ENCODE measurements at regions not wholly inside any gene's neighbourhood (a gene's known extent, or its start where the extent isn't known, plus 50 kb on each side); places are given as distances from the start of the nearest gene placed in this dataset.

DNA sequence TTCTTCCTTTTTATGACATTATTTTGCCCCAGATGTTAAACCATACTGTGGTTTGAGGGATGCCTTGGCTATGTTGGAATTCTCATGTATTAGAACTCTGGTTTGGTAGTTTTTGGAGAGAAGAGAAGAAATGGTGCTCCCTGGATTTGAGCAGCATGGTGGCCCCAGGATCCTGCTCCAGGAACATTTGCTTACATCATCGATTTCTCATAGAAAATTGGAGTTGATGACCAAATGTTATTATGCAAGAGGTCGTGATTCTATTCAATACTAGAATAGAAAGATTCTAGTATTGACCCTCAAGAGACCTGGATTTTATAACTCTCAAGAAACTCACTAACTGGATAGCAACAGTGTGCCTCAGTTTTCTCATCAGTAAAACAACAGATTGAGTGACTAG lies 77.5 kb upstream of the GNAQ start:
- TF ChIP-seq TCF7 (IDR thresholded peaks at IDR 0.05; ENCODE audit: borderline replicate concordance) (no peak), BACH1 (IDR thresholded peaks at IDR 0.05; ENCODE audit: borderline replicate concordance) (no peak), EP300 (IDR thresholded peaks at IDR 0.05; ENCODE audit: borderline replicate concordance in 1 of 2, control insufficient read depth in 1 of 2, low read depth in 2 of 2, low read length in 2 of 2) (no peak), STAT1 (conservative IDR thresholded peaks at IDR 0.05) (no peak)
- TF ChIP-seq, protein P1, sequence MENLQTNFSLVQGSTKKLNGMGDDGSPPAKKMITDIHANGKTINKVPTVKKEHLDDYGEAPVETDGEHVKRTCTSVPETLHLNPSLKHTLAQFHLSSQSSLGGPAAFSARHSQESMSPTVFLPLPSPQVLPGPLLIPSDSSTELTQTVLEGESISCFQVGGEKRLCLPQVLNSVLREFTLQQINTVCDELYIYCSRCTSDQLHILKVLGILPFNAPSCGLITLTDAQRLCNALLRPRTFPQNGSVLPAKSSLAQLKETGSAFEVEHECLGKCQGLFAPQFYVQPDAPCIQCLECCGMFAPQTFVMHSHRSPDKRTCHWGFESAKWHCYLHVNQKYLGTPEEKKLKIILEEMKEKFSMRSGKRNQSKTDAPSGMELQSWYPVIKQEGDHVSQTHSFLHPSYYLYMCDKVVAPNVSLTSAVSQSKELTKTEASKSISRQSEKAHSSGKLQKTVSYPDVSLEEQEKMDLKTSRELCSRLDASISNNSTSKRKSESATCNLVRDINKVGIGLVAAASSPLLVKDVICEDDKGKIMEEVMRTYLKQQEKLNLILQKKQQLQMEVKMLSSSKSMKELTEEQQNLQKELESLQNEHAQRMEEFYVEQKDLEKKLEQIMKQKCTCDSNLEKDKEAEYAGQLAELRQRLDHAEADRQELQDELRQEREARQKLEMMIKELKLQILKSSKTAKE (IDR thresholded peaks at IDR 0.05; ENCODE audit: low read depth, poor library complexity, severe bottlenecking): no peak
- TF ChIP-seq, protein P2, sequence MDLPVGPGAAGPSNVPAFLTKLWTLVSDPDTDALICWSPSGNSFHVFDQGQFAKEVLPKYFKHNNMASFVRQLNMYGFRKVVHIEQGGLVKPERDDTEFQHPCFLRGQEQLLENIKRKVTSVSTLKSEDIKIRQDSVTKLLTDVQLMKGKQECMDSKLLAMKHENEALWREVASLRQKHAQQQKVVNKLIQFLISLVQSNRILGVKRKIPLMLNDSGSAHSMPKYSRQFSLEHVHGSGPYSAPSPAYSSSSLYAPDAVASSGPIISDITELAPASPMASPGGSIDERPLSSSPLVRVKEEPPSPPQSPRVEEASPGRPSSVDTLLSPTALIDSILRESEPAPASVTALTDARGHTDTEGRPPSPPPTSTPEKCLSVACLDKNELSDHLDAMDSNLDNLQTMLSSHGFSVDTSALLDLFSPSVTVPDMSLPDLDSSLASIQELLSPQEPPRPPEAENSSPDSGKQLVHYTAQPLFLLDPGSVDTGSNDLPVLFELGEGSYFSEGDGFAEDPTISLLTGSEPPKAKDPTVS (IDR thresholded peaks at IDR 0.05; ENCODE audit: low read depth, low read length): no peak
- TF ChIP-seq, protein P3, sequence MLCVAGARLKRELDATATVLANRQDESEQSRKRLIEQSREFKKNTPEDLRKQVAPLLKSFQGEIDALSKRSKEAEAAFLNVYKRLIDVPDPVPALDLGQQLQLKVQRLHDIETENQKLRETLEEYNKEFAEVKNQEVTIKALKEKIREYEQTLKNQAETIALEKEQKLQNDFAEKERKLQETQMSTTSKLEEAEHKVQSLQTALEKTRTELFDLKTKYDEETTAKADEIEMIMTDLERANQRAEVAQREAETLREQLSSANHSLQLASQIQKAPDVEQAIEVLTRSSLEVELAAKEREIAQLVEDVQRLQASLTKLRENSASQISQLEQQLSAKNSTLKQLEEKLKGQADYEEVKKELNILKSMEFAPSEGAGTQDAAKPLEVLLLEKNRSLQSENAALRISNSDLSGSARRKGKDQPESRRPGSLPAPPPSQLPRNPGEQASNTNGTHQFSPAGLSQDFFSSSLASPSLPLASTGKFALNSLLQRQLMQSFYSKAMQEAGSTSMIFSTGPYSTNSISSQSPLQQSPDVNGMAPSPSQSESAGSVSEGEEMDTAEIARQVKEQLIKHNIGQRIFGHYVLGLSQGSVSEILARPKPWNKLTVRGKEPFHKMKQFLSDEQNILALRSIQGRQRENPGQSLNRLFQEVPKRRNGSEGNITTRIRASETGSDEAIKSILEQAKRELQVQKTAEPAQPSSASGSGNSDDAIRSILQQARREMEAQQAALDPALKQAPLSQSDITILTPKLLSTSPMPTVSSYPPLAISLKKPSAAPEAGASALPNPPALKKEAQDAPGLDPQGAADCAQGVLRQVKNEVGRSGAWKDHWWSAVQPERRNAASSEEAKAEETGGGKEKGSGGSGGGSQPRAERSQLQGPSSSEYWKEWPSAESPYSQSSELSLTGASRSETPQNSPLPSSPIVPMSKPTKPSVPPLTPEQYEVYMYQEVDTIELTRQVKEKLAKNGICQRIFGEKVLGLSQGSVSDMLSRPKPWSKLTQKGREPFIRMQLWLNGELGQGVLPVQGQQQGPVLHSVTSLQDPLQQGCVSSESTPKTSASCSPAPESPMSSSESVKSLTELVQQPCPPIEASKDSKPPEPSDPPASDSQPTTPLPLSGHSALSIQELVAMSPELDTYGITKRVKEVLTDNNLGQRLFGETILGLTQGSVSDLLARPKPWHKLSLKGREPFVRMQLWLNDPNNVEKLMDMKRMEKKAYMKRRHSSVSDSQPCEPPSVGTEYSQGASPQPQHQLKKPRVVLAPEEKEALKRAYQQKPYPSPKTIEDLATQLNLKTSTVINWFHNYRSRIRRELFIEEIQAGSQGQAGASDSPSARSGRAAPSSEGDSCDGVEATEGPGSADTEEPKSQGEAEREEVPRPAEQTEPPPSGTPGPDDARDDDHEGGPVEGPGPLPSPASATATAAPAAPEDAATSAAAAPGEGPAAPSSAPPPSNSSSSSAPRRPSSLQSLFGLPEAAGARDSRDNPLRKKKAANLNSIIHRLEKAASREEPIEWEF (IDR thresholded peaks at IDR 0.05; ENCODE audit: insufficient replicate concordance, low read depth, low read length): no peak
